ENCODE measurements at regions not wholly inside any gene's neighbourhood (a gene's known extent, or its start where the extent isn't known, plus 50 kb on each side); places are given as distances from the start of the nearest gene placed in this dataset.

DNA sequence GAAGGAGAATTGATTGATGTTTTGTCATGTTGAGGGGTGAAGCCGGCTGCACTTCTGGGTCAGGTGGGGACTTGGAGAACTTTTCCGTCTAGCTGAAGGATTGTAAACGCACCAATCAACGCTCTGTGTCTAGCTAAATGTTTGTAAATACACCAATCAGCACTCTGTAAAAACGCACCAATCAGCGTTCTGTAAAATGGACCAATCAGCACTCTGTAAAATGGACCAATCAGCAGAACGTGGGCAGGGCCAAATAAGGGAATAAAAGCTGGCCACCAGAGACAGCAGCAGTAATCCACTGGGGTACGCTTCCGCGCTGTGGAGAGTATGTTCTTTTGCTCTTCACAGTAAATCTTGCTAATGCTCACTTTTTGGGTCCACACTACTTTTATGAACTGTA is 384.1 kb downstream of the FOXG1 start:
- TF ChIP-seq, protein P1, sequence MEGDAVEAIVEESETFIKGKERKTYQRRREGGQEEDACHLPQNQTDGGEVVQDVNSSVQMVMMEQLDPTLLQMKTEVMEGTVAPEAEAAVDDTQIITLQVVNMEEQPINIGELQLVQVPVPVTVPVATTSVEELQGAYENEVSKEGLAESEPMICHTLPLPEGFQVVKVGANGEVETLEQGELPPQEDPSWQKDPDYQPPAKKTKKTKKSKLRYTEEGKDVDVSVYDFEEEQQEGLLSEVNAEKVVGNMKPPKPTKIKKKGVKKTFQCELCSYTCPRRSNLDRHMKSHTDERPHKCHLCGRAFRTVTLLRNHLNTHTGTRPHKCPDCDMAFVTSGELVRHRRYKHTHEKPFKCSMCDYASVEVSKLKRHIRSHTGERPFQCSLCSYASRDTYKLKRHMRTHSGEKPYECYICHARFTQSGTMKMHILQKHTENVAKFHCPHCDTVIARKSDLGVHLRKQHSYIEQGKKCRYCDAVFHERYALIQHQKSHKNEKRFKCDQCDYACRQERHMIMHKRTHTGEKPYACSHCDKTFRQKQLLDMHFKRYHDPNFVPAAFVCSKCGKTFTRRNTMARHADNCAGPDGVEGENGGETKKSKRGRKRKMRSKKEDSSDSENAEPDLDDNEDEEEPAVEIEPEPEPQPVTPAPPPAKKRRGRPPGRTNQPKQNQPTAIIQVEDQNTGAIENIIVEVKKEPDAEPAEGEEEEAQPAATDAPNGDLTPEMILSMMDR (IDR thresholded peaks at IDR 0.05; ENCODE audit: low read length, missing control alignments) = no peak
- no peak overlapping the region for H3K4me3 ChIP-seq (replicated peaks; ENCODE audit: low read depth, low read length)
- no peak for DNase-seq (ENCODE audit: low read depth)

DNA sequence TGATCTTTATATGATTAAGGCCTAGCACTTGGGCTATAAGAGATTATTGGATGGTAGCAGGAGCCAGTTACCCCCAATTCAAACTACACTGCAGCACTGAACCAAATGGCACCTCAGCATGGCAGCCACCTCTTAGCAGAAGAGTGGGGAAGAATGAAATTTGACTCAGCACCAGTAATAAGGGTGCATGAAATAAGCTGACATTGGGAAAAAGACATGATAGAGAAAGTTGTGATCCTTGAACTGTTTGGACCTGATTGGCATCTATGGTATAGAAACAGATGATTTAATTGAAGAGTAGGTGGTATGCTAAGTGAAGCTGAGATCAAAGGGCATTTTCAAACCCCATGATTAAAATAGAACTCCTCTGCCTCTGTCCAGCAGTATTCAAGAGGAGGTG is 389.5 kb downstream of the FOXG1 start:
- TF ChIP-seq, protein P1 (IDR thresholded peaks at IDR 0.05; ENCODE audit: low read length, missing control alignments) = no peak
- no peak overlapping the region for H3K4me3 ChIP-seq (replicated peaks; ENCODE audit: low read depth, low read length)
- no peak for DNase-seq (ENCODE audit: low read depth)

DNA sequence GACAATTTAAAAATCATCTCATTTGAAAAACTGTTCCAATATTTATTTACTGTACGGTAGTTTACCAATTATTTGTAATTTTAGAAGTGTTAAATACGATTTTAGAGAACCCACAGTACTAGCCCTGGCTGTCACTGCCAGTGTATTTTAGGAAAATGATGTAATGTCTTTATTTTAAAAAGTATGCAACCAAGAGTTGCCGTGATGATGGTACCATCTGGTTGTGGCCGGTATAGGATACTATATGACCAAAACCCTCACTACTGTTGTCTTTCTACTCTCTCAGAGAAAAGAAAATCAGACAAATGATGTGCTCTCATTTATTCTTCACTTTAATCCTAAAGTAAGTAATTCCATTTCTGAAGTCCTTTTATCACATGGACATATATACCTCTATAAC is 395.0 kb downstream of the FOXG1 start:
- no peak overlapping the region for H3K4me3 ChIP-seq (replicated peaks; ENCODE audit: low read depth, low read length)
- TF ChIP-seq, protein P1 (IDR thresholded peaks at IDR 0.05; ENCODE audit: low read length, missing control alignments) = no peak
- DNase-seq (ENCODE audit: low read depth) = no peak

DNA sequence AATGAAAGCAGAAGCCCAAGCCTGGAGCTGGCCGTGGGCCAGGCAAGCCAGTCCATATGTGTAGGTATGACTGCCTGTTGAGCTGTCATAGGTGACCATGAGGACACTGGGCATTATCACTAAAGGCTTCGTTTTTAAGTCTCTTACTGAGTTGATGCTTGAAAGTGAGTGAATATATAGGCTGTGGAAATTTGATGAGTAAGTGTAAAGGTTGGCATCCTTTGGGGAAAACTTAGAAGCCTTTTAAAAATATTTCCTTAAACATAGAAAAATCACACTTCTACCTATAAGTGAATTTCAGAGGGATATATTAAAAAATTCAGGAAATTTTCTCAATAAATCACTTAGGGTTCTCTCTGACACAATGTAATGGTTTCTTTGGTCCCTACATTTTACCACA is 396.5 kb downstream of the FOXG1 start:
- H3K4me3 ChIP-seq (replicated peaks; ENCODE audit: low read depth, low read length) = no peak overlapping the region
- TF ChIP-seq, protein P1 (IDR thresholded peaks at IDR 0.05; ENCODE audit: low read length, missing control alignments) = no peak
- no peak for DNase-seq (ENCODE audit: low read depth)

DNA sequence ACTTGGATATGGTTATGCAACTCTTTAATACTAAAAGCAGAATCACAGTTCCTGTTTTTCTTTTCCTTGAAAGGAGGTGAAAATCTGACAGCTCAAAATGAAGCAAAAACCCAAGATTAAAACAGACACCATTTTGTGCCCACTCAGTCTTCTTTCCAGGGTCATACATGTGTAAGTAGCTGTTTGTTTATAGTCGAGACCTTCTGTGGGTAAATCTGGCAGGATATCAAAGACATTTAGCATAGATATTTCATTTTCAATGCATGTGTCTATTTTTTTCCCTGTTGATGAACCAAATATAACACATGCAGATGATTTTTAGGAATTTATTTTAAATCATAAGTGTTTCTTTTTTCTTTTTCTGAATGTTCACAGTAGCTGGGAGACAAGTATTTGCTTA is 398.8 kb downstream of the FOXG1 start:
- TF ChIP-seq, protein P1 (IDR thresholded peaks at IDR 0.05; ENCODE audit: low read length, missing control alignments) = no peak
- no peak overlapping the region for H3K4me3 ChIP-seq (replicated peaks; ENCODE audit: low read depth, low read length)
- DNase-seq (ENCODE audit: low read depth) = no peak

DNA sequence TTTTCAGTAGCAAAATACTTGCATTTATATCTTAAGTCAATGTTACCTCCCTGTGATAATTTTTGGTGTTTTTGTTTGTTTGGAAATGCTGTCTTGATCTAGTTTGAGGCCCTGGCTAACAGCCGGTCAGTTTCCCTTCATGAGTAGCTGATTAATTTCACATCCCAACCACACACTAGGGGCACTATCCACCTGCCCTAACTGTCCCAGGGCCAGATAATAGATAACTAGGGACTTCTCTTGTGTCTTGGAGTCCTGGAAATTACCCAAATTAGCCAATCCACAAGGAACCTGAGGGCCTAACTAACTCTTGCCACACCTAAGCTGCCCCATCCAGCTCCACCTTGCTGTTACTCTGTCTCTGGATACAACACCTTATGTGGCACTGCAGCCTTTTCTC is 399.9 kb downstream of the FOXG1 start:
- no peak overlapping the region for H3K4me3 ChIP-seq (replicated peaks; ENCODE audit: low read depth, low read length)
- no peak for DNase-seq (ENCODE audit: low read depth)
- TF ChIP-seq, protein P1 (IDR thresholded peaks at IDR 0.05; ENCODE audit: low read length, missing control alignments) = no peak

DNA sequence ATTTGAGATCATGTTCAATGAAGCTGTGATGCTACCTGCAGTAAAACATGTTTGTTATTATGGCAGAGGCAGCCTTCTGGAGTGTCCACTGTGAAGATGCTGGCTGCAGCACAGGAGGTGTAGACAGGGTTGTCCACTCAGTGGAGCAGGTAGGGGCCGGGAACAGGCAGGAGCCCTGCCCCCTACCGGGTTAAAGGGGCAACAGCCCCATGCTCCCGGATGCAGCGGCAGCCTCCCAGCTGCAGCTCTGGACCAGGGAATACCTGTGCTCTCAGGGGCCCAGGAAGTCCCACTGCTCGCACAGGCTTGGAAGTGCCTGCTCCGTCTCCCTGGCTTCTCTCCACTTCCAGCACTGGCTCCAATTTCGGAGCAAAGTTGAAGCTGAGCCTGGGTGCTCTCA is 401.6 kb downstream of the FOXG1 start:
- H3K4me3 ChIP-seq (replicated peaks; ENCODE audit: low read depth, low read length) = no peak overlapping the region
- DNase-seq (ENCODE audit: low read depth) = no peak
- TF ChIP-seq, protein P1 (IDR thresholded peaks at IDR 0.05; ENCODE audit: low read length, missing control alignments) = no peak

Data from fibroblast of pulmonary artery (primary cell).